ENCODE measurements at regions not wholly inside any gene's neighbourhood (a gene's known extent, or its start where the extent isn't known, plus 50 kb on each side); places are given as distances from the start of the nearest gene placed in this dataset.

- ATAC-seq (no peak), DNase-seq (ENCODE audit: low spot score) (no peak)
- Mint-ChIP-seq H3K4me1 (no peaks in the 10 kb centered on the region), H3K4me3 (no peak overlapping the region), H3K9me3 (no peaks in the 10 kb centered on the region), H3K27ac (no peak overlapping the region), H3K27me3 (ENCODE audit: insufficient read depth, low read depth, poor library complexity) (peaks cover 2% of the 10 kb centered on the region), H3K36me3 (ENCODE audit: low read depth) (no peaks in the 10 kb centered on the region)
- no peaks in the 10 kb centered on the region for H3K79me2 ChIP-seq (replicated peaks; ENCODE audit: insufficient read depth)
- no peaks in the 10 kb centered on the region for H3K36me3 ChIP-seq (ENCODE audit: insufficient read depth)
- TF ChIP-seq EZH2phosphoT487 (IDR thresholded peaks at IDR 0.05; ENCODE audit: unreplicated experiment) (no peak), EZH2 (IDR thresholded peaks at IDR 0.05; ENCODE audit: low read depth, unreplicated experiment) (no peak)
- no peak overlapping the region for H3K27ac ChIP-seq (ENCODE audit: low read depth)
- no peaks in the 10 kb centered on the region; the same call in 1 of the 2 replicates for H3K9me2 ChIP-seq (ENCODE audit: insufficient read depth)
- H2AFZ ChIP-seq, result no peak overlapping the region
- no peaks in the 10 kb centered on the region for H4K20me1 ChIP-seq (replicated peaks; ENCODE audit: insufficient read depth)
- H3K4me3 ChIP-seq, result no peak overlapping the region
- no peak overlapping the region for H3K4me2 ChIP-seq
- H3K4me1 ChIP-seq (ENCODE audit: insufficient read depth), result no peaks in the 10 kb centered on the region
- H3K27me3 ChIP-seq (ENCODE audit: insufficient read depth), result no peaks in the 10 kb centered on the region
- H3F3A ChIP-seq (replicated peaks; ENCODE audit: low read depth), result no peaks in the 10 kb centered on the region
These were observed 454.1 kb upstream of the IL12A start for GRCh38 chr3:159534496-159534895.

GRCh38 chr3:159536876-159537275, 451.8 kb upstream of the IL12A start:
- H3K79me2 ChIP-seq (replicated peaks; ENCODE audit: insufficient read depth), result no peaks in the 10 kb centered on the region
- ATAC-seq (no peak), DNase-seq (ENCODE audit: low spot score) (no peak)
- Mint-ChIP-seq H3K27ac (no peak overlapping the region), H3K36me3 (ENCODE audit: low read depth) (no peaks in the 10 kb centered on the region), H3K27me3 (ENCODE audit: insufficient read depth, low read depth, poor library complexity) (peaks cover 2% of the 10 kb centered on the region), H3K4me3 (no peak overlapping the region), H3K9me3 (no peaks in the 10 kb centered on the region), H3K4me1 (no peaks in the 10 kb centered on the region)
- H3K4me1 ChIP-seq (ENCODE audit: insufficient read depth), result no peaks in the 10 kb centered on the region
- no peaks in the 10 kb centered on the region for H3F3A ChIP-seq (replicated peaks; ENCODE audit: low read depth)
- no peaks in the 10 kb centered on the region for H3K27me3 ChIP-seq (ENCODE audit: insufficient read depth)
- no peak overlapping the region for H3K4me3 ChIP-seq
- H3K9me2 ChIP-seq (ENCODE audit: insufficient read depth), result no peaks in the 10 kb centered on the region; the same call in 1 of the 2 replicates
- no peaks in the 10 kb centered on the region for H3K36me3 ChIP-seq (ENCODE audit: insufficient read depth)
- no peaks in the 10 kb centered on the region for H4K20me1 ChIP-seq (replicated peaks; ENCODE audit: insufficient read depth)
- H2AFZ ChIP-seq, result no peak overlapping the region
- H3K27ac ChIP-seq (ENCODE audit: low read depth), result no peak overlapping the region
- no peak overlapping the region for H3K4me2 ChIP-seq
- TF ChIP-seq POLR2AphosphoS5 (IDR thresholded peaks at IDR 0.05; ENCODE audit: low read depth) (no peak), STAT1 (IDR thresholded peaks at IDR 0.05; ENCODE audit: unreplicated experiment) (no peak), ZNF114 (CRISPR knock-in tag; IDR thresholded peaks at IDR 0.05) (no peak), EZH2 (IDR thresholded peaks at IDR 0.05; ENCODE audit: low read depth, unreplicated experiment) (no peak), ETS1 (IDR thresholded peaks at IDR 0.05) (no peak), JUNB (IDR thresholded peaks at IDR 0.05; ENCODE audit: unreplicated experiment) (no peak), CREB1 (CRISPR knock-in tag; IDR thresholded peaks at IDR 0.05; ENCODE audit: low read depth) (no peak), ZNF462 (CRISPR knock-in tag; IDR thresholded peaks at IDR 0.05) (no peak), REST (IDR thresholded peaks at IDR 0.05; ENCODE audit: unreplicated experiment) (no peak), ZNF331 (CRISPR knock-in tag; IDR thresholded peaks at IDR 0.05; ENCODE audit: low read depth) (no peak), NANOG (IDR thresholded peaks at IDR 0.05; ENCODE audit: borderline replicate concordance) (no peak), EZH2phosphoT487 (IDR thresholded peaks at IDR 0.05; ENCODE audit: unreplicated experiment) (no peak)
